H9 (cell line): ENCODE measurements at regions not wholly inside any gene's neighbourhood (a gene's known extent, or its start where the extent isn't known, plus 50 kb on each side); places are given as distances from the start of the nearest gene placed in this dataset.

ENCODE experiments used
- DNase-seq: peaks from one replicate; pipeline ENCODE4 v3.0.0-alpha.2; 2017
- H2AFZ ChIP-seq: one replicate; pipeline ENCODE4 v1.6.1; 2013; ENCODE audit warnings: mild to moderate bottlenecking, low read length, control low read depth, moderate library complexity
- H2AK5ac ChIP-seq: 2 replicates; pipeline ENCODE4 v1.6.1; 2013; ENCODE audit warnings: low read length, control low read depth, mixed read lengths; ENCODE audit not compliant: insufficient read length
- H2BK120ac ChIP-seq: one replicate; pipeline ENCODE4 v1.6.1; 2013; ENCODE audit warnings: low read depth, mild to moderate bottlenecking, low read length, control low read depth, inconsistent platforms; ENCODE audit not compliant: poor library complexity, severe bottlenecking
- H2BK12ac ChIP-seq: 2 replicates; pipeline ENCODE4 v1.6.1; 2013; ENCODE audit warnings: low read length, control low read depth, mixed read lengths, low read depth; ENCODE audit not compliant: insufficient read length
- H2BK15ac ChIP-seq: 2 replicates; pipeline ENCODE4 v1.6.1; 2013; ENCODE audit warnings: low read depth, low read length, control low read depth
- H2BK20ac ChIP-seq: one replicate; pipeline ENCODE4 v1.6.1; 2013; ENCODE audit warnings: low read depth, mild to moderate bottlenecking, low read length, control low read depth, inconsistent platforms; ENCODE audit not compliant: poor library complexity, severe bottlenecking
- H2BK5ac ChIP-seq: 2 replicates; pipeline ENCODE4 v1.6.1; 2013; ENCODE audit warnings: low read length, control low read depth, mixed read lengths; ENCODE audit not compliant: insufficient read length
- H3K14ac ChIP-seq: 2 replicates; pipeline ENCODE4 v1.6.1; 2013; ENCODE audit warnings: low read length, control low read depth; ENCODE audit not compliant: insufficient read depth
- H3K18ac ChIP-seq: 2 replicates; pipeline ENCODE4 v1.6.1; 2013; ENCODE audit warnings: low read depth, mild to moderate bottlenecking, mixed read lengths, low read length, control low read depth; ENCODE audit not compliant: insufficient read length
- H3K23ac ChIP-seq: 2 replicates; pipeline ENCODE4 v1.6.1; 2013; ENCODE audit warnings: low read length, control low read depth, mixed read lengths, low read depth; ENCODE audit not compliant: insufficient read length
- H3K23me2 ChIP-seq: 2 replicates; pipeline ENCODE4 v1.6.1; 2013; ENCODE audit warnings: low read depth, mild to moderate bottlenecking, mixed read lengths, low read length, control low read depth; ENCODE audit not compliant: insufficient read length, poor library complexity, severe bottlenecking
- H3K27ac ChIP-seq: 2 replicates; pipeline ENCODE4 v1.5.1; 2013; ENCODE audit warnings: low read length, control low read depth, mixed read lengths, low read depth; ENCODE audit not compliant: insufficient read length
- H3K27me3 ChIP-seq: 2 replicates; pipeline ENCODE4 v1.6.1; 2013; ENCODE audit warnings: low read length, control low read depth, inconsistent platforms; ENCODE audit not compliant: insufficient read depth
- H3K4ac ChIP-seq: 2 replicates; pipeline ENCODE4 v1.6.1; 2013; ENCODE audit warnings: low read depth, mild to moderate bottlenecking, control low read depth, inconsistent platforms, low read length, moderate library complexity
- H3K4me1 ChIP-seq: 2 replicates; pipeline ENCODE4 v1.6.1; 2013; ENCODE audit warnings: low read length, control low read depth, inconsistent platforms; ENCODE audit not compliant: insufficient read depth
- H3K4me2 ChIP-seq: 2 replicates; pipeline ENCODE4 v1.6.1; 2013; ENCODE audit warnings: low read length, control low read depth, mixed read lengths; ENCODE audit not compliant: insufficient read length, insufficient read depth
- H3K56ac ChIP-seq: 2 replicates; pipeline ENCODE4 v1.6.1; 2013; ENCODE audit warnings: low read depth, mild to moderate bottlenecking, mixed read lengths, low read length, control low read depth; ENCODE audit not compliant: insufficient read length
- H3K79me1 ChIP-seq: 2 replicates; pipeline ENCODE4 v1.6.1; 2013; ENCODE audit warnings: low read depth, mild to moderate bottlenecking, moderate library complexity, low read length, control low read depth, inconsistent platforms; ENCODE audit not compliant: insufficient read depth, poor library complexity, severe bottlenecking
- H3K79me2 ChIP-seq: 2 replicates; pipeline ENCODE4 v1.6.1; 2013; ENCODE audit warnings: low read length, control low read depth, inconsistent platforms; ENCODE audit not compliant: insufficient read depth
- H3K9ac ChIP-seq: 2 replicates; pipeline ENCODE4 v1.6.1; 2013; ENCODE audit warnings: low read length, control low read depth, mixed read lengths; ENCODE audit not compliant: insufficient read length; ENCODE audit errors: extremely low read depth
- H3K9me3 ChIP-seq: one replicate; pipeline ENCODE4 v1.6.1; 2013; ENCODE audit warnings: low read depth, low read length, inconsistent platforms; ENCODE audit not compliant: control insufficient read depth
- H3T11ph ChIP-seq: one replicate; pipeline ENCODE4 v1.6.1; 2013; ENCODE audit warnings: mild to moderate bottlenecking, low read length, control low read depth, inconsistent platforms
- H4K20me1 ChIP-seq: one replicate; pipeline ENCODE4 v1.6.1; 2013; ENCODE audit not compliant: control insufficient read depth, insufficient read length, insufficient read depth
- H4K5ac ChIP-seq: 2 replicates; pipeline ENCODE4 v1.6.1; 2013; ENCODE audit warnings: low read depth, mild to moderate bottlenecking, mixed read lengths, low read length, control low read depth; ENCODE audit not compliant: insufficient read length
- H4K8ac ChIP-seq: replicated peaks from 2 replicates; pipeline ENCODE4 v1.6.1; 2013; ENCODE audit warnings: low read length, control low read depth, mixed read lengths, low read depth; ENCODE audit not compliant: insufficient read length
- H4K91ac ChIP-seq: 2 replicates; pipeline ENCODE4 v1.6.1; 2013; ENCODE audit warnings: low read depth, mild to moderate bottlenecking, moderate library complexity, mixed read lengths, low read length, control low read depth; ENCODE audit not compliant: insufficient read length
- H3K27ac Mint-ChIP-seq, 3 experiments: 2 replicates in 2 of 3; 3 replicates in 1 of 3; pipeline ENCODE4 v1.8.0; 2020 to 2021; ENCODE audit warnings: mixed read lengths in 3 of 3, mild to moderate bottlenecking in 1 of 3, moderate library complexity in 1 of 3
- H3K27me3 Mint-ChIP-seq: 2 replicates; pipeline ENCODE4 v1.8.0; 2021; ENCODE audit warnings: low read depth, mild to moderate bottlenecking, moderate library complexity, mixed read lengths
- H3K36me3 Mint-ChIP-seq, 3 experiments: 2 replicates in 2 of 3; 3 replicates in 1 of 3; pipeline ENCODE4 v1.8.0; 2020 to 2021; ENCODE audit warnings: low read depth in 3 of 3, mixed read lengths in 3 of 3; ENCODE audit not compliant: insufficient read depth in 1 of 3
- H3K4me1 Mint-ChIP-seq, 2 experiments: 2 replicates each; pipeline ENCODE4 v1.8.0; 2020; ENCODE audit warnings: mixed read lengths in 2 of 2
- H3K4me3 Mint-ChIP-seq, 2 experiments: 2 replicates in 1 of 2; 3 replicates in 1 of 2; pipeline ENCODE4 v1.8.0; 2020 to 2021; ENCODE audit warnings: mild to moderate bottlenecking in 2 of 2, mixed read lengths in 2 of 2, moderate library complexity in 1 of 2
- H3K9me3 Mint-ChIP-seq, 2 experiments: 2 replicates in 1 of 2; 3 replicates in 1 of 2; pipeline ENCODE4 v1.8.0; 2020; ENCODE audit warnings: mild to moderate bottlenecking in 2 of 2, mixed read lengths in 2 of 2, moderate library complexity in 1 of 2
- CTCF ChIP-seq: fragments of 200-600 bp; sonication (generic); conservative IDR thresholded peaks from 3 replicates; pipeline ENCODE4 v1.8.0; 2021; ENCODE audit warnings: antibody characterized with exemption, mild to moderate bottlenecking
- WGBS: extraction: QIAGEN DNeasy Blood & Tissue Kit; methylation state at CpG from one replicate; pipeline ENCODE4 v1.1.7; 2013; ENCODE audit warnings: missing lambda C conversion rate, low lambda C conversion rate, mixed read lengths; ENCODE audit not compliant: insufficient read length; ENCODE audit errors: extremely low coverage; 5-methylcytosine and 5-hydroxymethylcytosine counted together

GRCh38 chr2:195269220-195269619 lies 387.8 kb upstream of the SLC39A10 start:
- no peak for TF ChIP-seq CTCF
- Histone ChIP-seq H4K8ac (no peak overlapping the region), H2BK20ac (no peak overlapping the region), H3K27me3 (no peaks in the 10 kb centered on the region), H3K79me2 (no peaks in the 10 kb centered on the region), H2AK5ac (no peak overlapping the region), H3K27ac (no peak overlapping the region), H3K79me1 (no peaks in the 10 kb centered on the region), H3K9me3 (no peaks in the 10 kb centered on the region), H4K91ac (no peak overlapping the region), H3K9ac (no peak overlapping the region), H3K14ac (no peak overlapping the region), H2BK120ac (no peak overlapping the region), H4K5ac (no peak overlapping the region), H3T11ph (no peak overlapping the region), H3K56ac (no peak overlapping the region), H3K18ac (no peak overlapping the region), H3K4ac (no peak overlapping the region), H2BK15ac (no peak overlapping the region), H4K20me1 (no peaks in the 10 kb centered on the region), H2BK12ac (no peak overlapping the region), H3K4me1 (no peaks in the 10 kb centered on the region), H3K23me2 (no peaks in the 10 kb centered on the region), H3K23ac (no peak overlapping the region), H2BK5ac (no peak overlapping the region), H3K4me2 (no peak overlapping the region), H2AFZ (no peak overlapping the region)
- H3K9me3 Mint-ChIP-seq: peaks cover 19 to 20% of the 10 kb centered on the region in 2 experiments
- H3K4me1 Mint-ChIP-seq: peaks cover 35 to 41% of the 10 kb centered on the region in 2 experiments
- no peak overlapping the region for H3K4me3 Mint-ChIP-seq
- DNase-seq: no peak
- H3K36me3 Mint-ChIP-seq: peaks cover 16 to 29% (median 18%) of the 10 kb centered on the region in 3 experiments
- H3K27me3 Mint-ChIP-seq: no peaks in the 10 kb centered on the region; the same call in 1 of the 2 replicates
- peak overlapping the region in 1 of 3 experiments; percentile 85; a peak in 2 of 7 replicates for H3K27ac Mint-ChIP-seq
- no CpG with 5 or more reads among the region's 6 CpGs for WGBS
